ENCODE measurements at regions not wholly inside any gene's neighbourhood (a gene's known extent, or its start where the extent isn't known, plus 50 kb on each side); places are given as distances from the start of the nearest gene placed in this dataset.

- TF ChIP-seq CTCF (IDR thresholded peaks at IDR 0.05) (no peak), EZH2phosphoT487 (IDR thresholded peaks at IDR 0.05) (no peak), EZH2 (IDR thresholded peaks at IDR 0.05) (no peak)
Measured at GRCh38 chr10:25849268-25849667, 84.8 kb upstream of the MYO3A start.

All from neural progenitor cell (in vitro differentiated cells).